ENCODE measurements at regions not wholly inside any gene's neighbourhood (a gene's known extent, or its start where the extent isn't known, plus 50 kb on each side); places are given as distances from the start of the nearest gene placed in this dataset.

GRCh38 chr4:43898836-43899235, 549.8 kb downstream of the KCTD8 start:
- no peak for TF ChIP-seq CTCF (conservative IDR thresholded peaks at IDR 0.05 in 1 of 2, IDR thresholded peaks at IDR 0.05 in 1 of 2; ENCODE audit: low read depth in 1 of 2, low read length in 2 of 2)
- no peak for TF ChIP-seq EZH2 (IDR thresholded peaks at IDR 0.05; ENCODE audit: low read length, missing control alignments)
